Activated CD4-positive, alpha-beta memory T cell treated with anti-CD3 and anti-CD28 coated beads for 36 hours (primary cell): ENCODE measurements at regions not wholly inside any gene's neighbourhood (a gene's known extent, or its start where the extent isn't known, plus 50 kb on each side); places are given as distances from the start of the nearest gene placed in this dataset.
"Not testable (repeated sequence)": the region's sequence is repeated elsewhere in the genome, so short reads cannot be mapped to it uniquely, and the experiment has no call there.

Experiments used
- CTCF ChIA-PET: fragments of 350-600 bp; sonication (Branson Sonifier 250); formaldehyde crosslinking; loops from one replicate; lab custom pipeline; 2021; ENCODE audit warnings: antibody characterized with exemption, inconsistent platforms; lab: Charles Lee
- POLR2A ChIA-PET: fragments of 350-600 bp; sonication (Branson Sonifier 250); formaldehyde crosslinking; loops from one replicate; lab custom pipeline; 2021; ENCODE audit warnings: antibody characterized with exemption; lab: Charles Lee
- DNase-seq: peaks from one replicate; pipeline ENCODE4 v3.0.0-alpha.2; 2020
- H3K27ac Mint-ChIP-seq: one replicate; pipeline ENCODE4 v1.8.0; 2021; ENCODE audit warnings: mixed read lengths
- H3K27me3 Mint-ChIP-seq: one replicate; pipeline ENCODE4 v1.8.0; 2021; ENCODE audit warnings: mixed read lengths
- H3K36me3 Mint-ChIP-seq: one replicate; pipeline ENCODE4 v1.8.0; 2021; ENCODE audit warnings: mixed read lengths
- H3K4me1 Mint-ChIP-seq: one replicate; pipeline ENCODE4 v1.8.0; 2021; ENCODE audit warnings: low read depth, mixed read lengths
- H3K4me3 Mint-ChIP-seq: one replicate; pipeline ENCODE4 v1.8.0; 2021; ENCODE audit warnings: mild to moderate bottlenecking, mixed read lengths
- H3K9me3 Mint-ChIP-seq: one replicate; pipeline ENCODE4 v1.8.0; 2021; ENCODE audit warnings: mixed read lengths
- intact Hi-C: fragments of 100-400 bp; cut with micrococcal nuclease; formaldehyde crosslinking; loops from one replicate; pipeline ENCODE4 v1.15.1; 2023

- ChIA-PET CTCF (no interaction called here), POLR2A (no interaction called here)
- no peaks in the 10 kb centered on the region for H3K9me3 Mint-ChIP-seq
- no peak for DNase-seq
- no peaks in the 10 kb centered on the region for H3K27me3 Mint-ChIP-seq
- intact Hi-C loops, result no loop called here
- H3K4me1 Mint-ChIP-seq, result no peaks in the 10 kb centered on the region
- H3K36me3 Mint-ChIP-seq, result no peaks in the 10 kb centered on the region
- no peak overlapping the region for H3K27ac Mint-ChIP-seq
- no peak overlapping the region for H3K4me3 Mint-ChIP-seq
Observed at GRCh38 chrX:135632353-135632752, 81.1 kb upstream of the CT45A1 start.

GRCh38 chrX:135639066-135639780 is 74.2 kb upstream of the CT45A1 start:
- CTCF ChIA-PET, result interaction anchor here (0.6 kb wide), 1 partner anchor 154 kb away, joined by 3 read pairs; no protein-coding TSS in a partner anchor
- POLR2A ChIA-PET, result no interaction called here
- Mint-ChIP-seq H3K4me3 (no peak overlapping the region), H3K27me3 (peaks cover 1% of the 10 kb centered on the region), H3K9me3 (no peaks in the 10 kb centered on the region), H3K36me3 (no peaks in the 10 kb centered on the region), H3K4me1 (no peaks in the 10 kb centered on the region), H3K27ac (no peak overlapping the region)
- intact Hi-C loops, result no loop called here
- no peak for DNase-seq

- Mint-ChIP-seq H3K27me3 (no peaks in the 10 kb centered on the region), H3K4me1 (no peaks in the 10 kb centered on the region), H3K4me3 (no peak overlapping the region), H3K27ac (no peak overlapping the region), H3K9me3 (no peaks in the 10 kb centered on the region), H3K36me3 (no peaks in the 10 kb centered on the region)
- intact Hi-C loops, result no loop called here
- ChIA-PET POLR2A (no interaction called here), CTCF (no interaction called here)
- DNase-seq, result no peak
Observed at GRCh38 chrX:135643916-135644315, 69.5 kb upstream of the CT45A1 start.

GRCh38 chrX:135644624-135645023 is 68.8 kb upstream of the CT45A1 start:
- ChIA-PET POLR2A (no interaction called here), CTCF (no interaction called here)
- DNase-seq, result no peak
- no peaks in the 10 kb centered on the region for H3K36me3 Mint-ChIP-seq
- no peaks in the 10 kb centered on the region for H3K9me3 Mint-ChIP-seq
- H3K27ac Mint-ChIP-seq, result no peak overlapping the region
- no peaks in the 10 kb centered on the region for H3K27me3 Mint-ChIP-seq
- no peaks in the 10 kb centered on the region for H3K4me1 Mint-ChIP-seq
- no peak overlapping the region for H3K4me3 Mint-ChIP-seq
- intact Hi-C loops, result no loop called here

- DNase-seq, result no peak
- intact Hi-C loops, result no loop called here
- H3K4me3 Mint-ChIP-seq, result no peak overlapping the region
- no peaks in the 10 kb centered on the region for H3K27me3 Mint-ChIP-seq
- H3K27ac Mint-ChIP-seq, result no peak overlapping the region
- no peaks in the 10 kb centered on the region for H3K4me1 Mint-ChIP-seq
- POLR2A ChIA-PET, result no interaction called here
- CTCF ChIA-PET, result no interaction called here
- no peaks in the 10 kb centered on the region for H3K36me3 Mint-ChIP-seq
- H3K9me3 Mint-ChIP-seq, result no peaks in the 10 kb centered on the region
Observed at GRCh38 chrX:135649029-135649428, 64.4 kb upstream of the CT45A1 start.

- ChIA-PET CTCF (no interaction called here), POLR2A (no interaction called here)
- Mint-ChIP-seq H3K4me1 (no peaks in the 10 kb centered on the region), H3K27ac (no peak overlapping the region), H3K4me3 (no peak overlapping the region), H3K36me3 (no peaks in the 10 kb centered on the region), H3K27me3 (no peaks in the 10 kb centered on the region), H3K9me3 (no peaks in the 10 kb centered on the region)
- no peak for DNase-seq
- intact Hi-C loops, result no loop called here
Observed at GRCh38 chrX:135649561-135649960, 63.9 kb upstream of the CT45A1 start.

GRCh38 chrX:135651647-135652295 is 61.7 kb upstream of the CT45A1 start:
- ChIA-PET POLR2A (no interaction called here), CTCF (no interaction called here)
- no peak overlapping the region for H3K4me3 Mint-ChIP-seq
- no peaks in the 10 kb centered on the region for H3K36me3 Mint-ChIP-seq
- intact Hi-C loops, result no loop called here
- no peak overlapping the region for H3K27ac Mint-ChIP-seq
- no peaks in the 10 kb centered on the region for H3K4me1 Mint-ChIP-seq
- H3K9me3 Mint-ChIP-seq, result no peaks in the 10 kb centered on the region
- no peaks in the 10 kb centered on the region for H3K27me3 Mint-ChIP-seq
- DNase-seq, result no peak

- POLR2A ChIA-PET, result no interaction called here
- Mint-ChIP-seq H3K27ac (no peak overlapping the region), H3K4me3 (no peak overlapping the region), H3K9me3 (no peaks in the 10 kb centered on the region), H3K27me3 (no peaks in the 10 kb centered on the region), H3K36me3 (no peaks in the 10 kb centered on the region), H3K4me1 (no peaks in the 10 kb centered on the region)
- DNase-seq, result no peak
- intact Hi-C loops, result no loop called here
- CTCF ChIA-PET, result no interaction called here
Observed at GRCh38 chrX:135652602-135653001, 60.8 kb upstream of the CT45A1 start.

GRCh38 chrX:135657952-135658654 is 55.3 kb upstream of the CT45A1 start:
- DNase-seq, H3K27ac Mint-ChIP-seq, H3K36me3 Mint-ChIP-seq, CTCF ChIA-PET, H3K4me1 Mint-ChIP-seq, H3K27me3 Mint-ChIP-seq, intact Hi-C loops, H3K4me3 Mint-ChIP-seq, H3K9me3 Mint-ChIP-seq, POLR2A ChIA-PET: not testable (repeated sequence)
